HEK293T (cell line): ENCODE measurements at regions not wholly inside any gene's neighbourhood (a gene's known extent, or its start where the extent isn't known, plus 50 kb on each side); places are given as distances from the start of the nearest gene placed in this dataset.

Experiments
- CTCF ChIA-PET: fragments of 350-600 bp; formaldehyde crosslinking; extraction: SDS; loops from one replicate; lab custom pipeline; 2021; ENCODE audit warnings: antibody characterized with exemption, inconsistent platforms; lab: Yijun Ruan, JAX
- POLR2A ChIA-PET: fragments of 350-600 bp; formaldehyde crosslinking; extraction: SDS; loops from one replicate; lab custom pipeline; 2020; ENCODE audit warnings: antibody characterized with exemption, inconsistent platforms; lab: Yijun Ruan, JAX
- DNase-seq: peaks from one replicate; pipeline ENCODE4 v3.0.0; 2012; ENCODE audit warnings: mixed read lengths; ENCODE audit errors: extremely low spot score
- ARNT ChIP-seq: fragments of 450-650 bp; IDR thresholded peaks from 2 replicates; pipeline ENCODE4 v1.6.1; 2017; ENCODE audit warnings: mild to moderate bottlenecking
- BHLHE40 ChIP-seq: fragments of 450-650 bp; IDR thresholded peaks from 2 replicates; pipeline ENCODE4 v1.6.1; 2016; ENCODE audit warnings: mild to moderate bottlenecking, moderate library complexity, borderline replicate concordance
- CTBP1 ChIP-seq: fragments of 450-650 bp; IDR thresholded peaks from 2 replicates; pipeline ENCODE4 v1.6.1; 2016; ENCODE audit warnings: borderline replicate concordance
- ELF4 ChIP-seq: fragments of 450-650 bp; IDR thresholded peaks from 2 replicates; pipeline ENCODE4 v1.6.1; 2017; ENCODE audit warnings: antibody characterized with exemption
- FOXA1 ChIP-seq: fragments of 450-650 bp; IDR thresholded peaks from 2 replicates; pipeline ENCODE4 v1.6.1; 2016; ENCODE audit warnings: mild to moderate bottlenecking
- FOXK2 ChIP-seq: fragments of 450-650 bp; IDR thresholded peaks from 2 replicates; pipeline ENCODE4 v1.6.1; 2016; ENCODE audit warnings: mild to moderate bottlenecking
- FOXM1 ChIP-seq: fragments of 450-650 bp; IDR thresholded peaks from 2 replicates; pipeline ENCODE4 v1.6.1; 2017; ENCODE audit warnings: mild to moderate bottlenecking, borderline replicate concordance
- HDGF ChIP-seq: fragments of 450-650 bp; IDR thresholded peaks from 2 replicates; pipeline ENCODE4 v1.6.1; 2017; ENCODE audit warnings: antibody characterized with exemption, borderline replicate concordance
- L3MBTL2 ChIP-seq: fragments of 450-650 bp; conservative IDR thresholded peaks from 2 replicates; pipeline ENCODE4 v1.6.1; 2016; ENCODE audit warnings: mild to moderate bottlenecking
- LEF1 ChIP-seq: fragments of 450-650 bp; IDR thresholded peaks from 2 replicates; pipeline ENCODE4 v1.6.1; 2017; ENCODE audit warnings: mild to moderate bottlenecking, borderline replicate concordance
- NFRKB ChIP-seq: fragments of 450-650 bp; IDR thresholded peaks from 2 replicates; pipeline ENCODE4 v1.6.1; 2016; ENCODE audit warnings: mild to moderate bottlenecking, moderate library complexity
- PKNOX1 ChIP-seq: fragments of 450-650 bp; IDR thresholded peaks from 2 replicates; pipeline ENCODE4 v1.6.1; 2016
- SP1 ChIP-seq: fragments of 450-650 bp; IDR thresholded peaks from 2 replicates; pipeline ENCODE4 v1.6.1; 2017
- SUZ12 ChIP-seq: fragments of 450-650 bp; IDR thresholded peaks from 2 replicates; pipeline ENCODE4 v1.6.1; 2016; ENCODE audit warnings: mild to moderate bottlenecking
- TARDBP ChIP-seq: fragments of 450-650 bp; IDR thresholded peaks from 2 replicates; pipeline ENCODE4 v1.6.1; 2016
- ZNF384 ChIP-seq: fragments of 450-650 bp; IDR thresholded peaks from 2 replicates; pipeline ENCODE4 v1.6.1; 2016

GRCh38 chrX:125004799-125005198 lies 314.9 kb upstream of the TEX13C start:
- TF ChIP-seq ARNT (no peak), SP1 (no peak), L3MBTL2 (no peak), ZNF384 (no peak), SUZ12 (no peak), FOXM1 (no peak)
- ChIA-PET POLR2A (no interaction called here), CTCF (no interaction called here)
- no peak for DNase-seq

- ChIA-PET POLR2A (no interaction called here), CTCF (no interaction called here)
- DNase-seq, result no peak
- TF ChIP-seq FOXM1 (no peak), LEF1 (no peak), ELF4 (no peak)
Observed at GRCh38 chrX:125005863-125006262, 313.8 kb upstream of the TEX13C start.

- ChIA-PET POLR2A (interaction anchor here (1.1 kb wide), 1 partner anchor 8 kb away, joined by 4 read pairs; no protein-coding TSS in a partner anchor), CTCF (interaction anchor here (0.5 kb wide), 1 partner anchor 9 kb away, joined by 3 read pairs; no protein-coding TSS in a partner anchor)
- TF ChIP-seq TARDBP (no peak), PKNOX1 (no peak), ZNF384 (no peak), SUZ12 (no peak), FOXM1 (no peak), CTBP1 (no peak), FOXA1 (no peak), FOXK2 (no peak), SP1 (no peak), ARNT (no peak), LEF1 (no peak), L3MBTL2 (no peak), HDGF (no peak), ELF4 (no peak)
- DNase-seq, result no peak
Observed at GRCh38 chrX:125006704-125007103, 313.0 kb upstream of the TEX13C start.

GRCh38 chrX:125012585-125012984 lies 307.1 kb upstream of the TEX13C start:
- TF ChIP-seq ARNT, result no peak
- no peak for TF ChIP-seq PKNOX1
- TF ChIP-seq ZNF384, result no peak
- no peak for TF ChIP-seq FOXA1
- TF ChIP-seq TARDBP, result no peak
- TF ChIP-seq HDGF, result no peak
- no peak for TF ChIP-seq NFRKB
- TF ChIP-seq FOXK2, result no peak
- no peak for TF ChIP-seq SP1
- no peak for TF ChIP-seq SUZ12
- DNase-seq, result no peak
- ChIA-PET POLR2A (no interaction called here), CTCF (no interaction called here)

- ChIA-PET POLR2A (no interaction called here), CTCF (no interaction called here)
- DNase-seq, result no peak
- TF ChIP-seq LEF1, result no peak
- no peak for TF ChIP-seq FOXA1
- no peak for TF ChIP-seq BHLHE40
- TF ChIP-seq CTBP1, result no peak
- no peak for TF ChIP-seq NFRKB
- no peak for TF ChIP-seq PKNOX1
- no peak for TF ChIP-seq ZNF384
- TF ChIP-seq SP1, result no peak
- TF ChIP-seq HDGF, result no peak
- no peak for TF ChIP-seq L3MBTL2
- no peak for TF ChIP-seq TARDBP
- no peak for TF ChIP-seq SUZ12
- TF ChIP-seq ARNT, result no peak
- TF ChIP-seq FOXK2, result no peak
- TF ChIP-seq ELF4, result no peak
Observed at GRCh38 chrX:125029131-125029530, 290.5 kb upstream of the TEX13C start.
